HEK293T (cell line): ENCODE measurements at regions not wholly inside any gene's neighbourhood (a gene's known extent, or its start where the extent isn't known, plus 50 kb on each side); places are given as distances from the start of the nearest gene placed in this dataset.
"Not testable (repeated sequence)": the region's sequence is repeated elsewhere in the genome, so short reads cannot be mapped to it uniquely, and the experiment has no call there.

Source experiments
- CTCF ChIA-PET: fragments of 350-600 bp; formaldehyde crosslinking; extraction: SDS; loops from one replicate; lab custom pipeline; 2021; ENCODE audit warnings: antibody characterized with exemption, inconsistent platforms; lab: Yijun Ruan, JAX
- POLR2A ChIA-PET: fragments of 350-600 bp; formaldehyde crosslinking; extraction: SDS; loops from one replicate; lab custom pipeline; 2020; ENCODE audit warnings: antibody characterized with exemption, inconsistent platforms; lab: Yijun Ruan, JAX
- DNase-seq: peaks from one replicate; pipeline ENCODE4 v3.0.0; 2012; ENCODE audit warnings: mixed read lengths; ENCODE audit errors: extremely low spot score
- ARNT ChIP-seq: fragments of 450-650 bp; IDR thresholded peaks from 2 replicates; pipeline ENCODE4 v1.6.1; 2017; ENCODE audit warnings: mild to moderate bottlenecking
- BHLHE40 ChIP-seq: fragments of 450-650 bp; IDR thresholded peaks from 2 replicates; pipeline ENCODE4 v1.6.1; 2016; ENCODE audit warnings: mild to moderate bottlenecking, moderate library complexity, borderline replicate concordance
- CTBP1 ChIP-seq: fragments of 450-650 bp; IDR thresholded peaks from 2 replicates; pipeline ENCODE4 v1.6.1; 2016; ENCODE audit warnings: borderline replicate concordance
- ELF4 ChIP-seq: fragments of 450-650 bp; IDR thresholded peaks from 2 replicates; pipeline ENCODE4 v1.6.1; 2017; ENCODE audit warnings: antibody characterized with exemption
- FOXA1 ChIP-seq: fragments of 450-650 bp; IDR thresholded peaks from 2 replicates; pipeline ENCODE4 v1.6.1; 2016; ENCODE audit warnings: mild to moderate bottlenecking
- FOXK2 ChIP-seq: fragments of 450-650 bp; IDR thresholded peaks from 2 replicates; pipeline ENCODE4 v1.6.1; 2016; ENCODE audit warnings: mild to moderate bottlenecking
- FOXM1 ChIP-seq: fragments of 450-650 bp; IDR thresholded peaks from 2 replicates; pipeline ENCODE4 v1.6.1; 2017; ENCODE audit warnings: mild to moderate bottlenecking, borderline replicate concordance
- HDGF ChIP-seq: fragments of 450-650 bp; IDR thresholded peaks from 2 replicates; pipeline ENCODE4 v1.6.1; 2017; ENCODE audit warnings: antibody characterized with exemption, borderline replicate concordance
- L3MBTL2 ChIP-seq: fragments of 450-650 bp; conservative IDR thresholded peaks from 2 replicates; pipeline ENCODE4 v1.6.1; 2016; ENCODE audit warnings: mild to moderate bottlenecking
- LEF1 ChIP-seq: fragments of 450-650 bp; IDR thresholded peaks from 2 replicates; pipeline ENCODE4 v1.6.1; 2017; ENCODE audit warnings: mild to moderate bottlenecking, borderline replicate concordance
- NFRKB ChIP-seq: fragments of 450-650 bp; IDR thresholded peaks from 2 replicates; pipeline ENCODE4 v1.6.1; 2016; ENCODE audit warnings: mild to moderate bottlenecking, moderate library complexity
- SP1 ChIP-seq: fragments of 450-650 bp; IDR thresholded peaks from 2 replicates; pipeline ENCODE4 v1.6.1; 2017
- SUZ12 ChIP-seq: fragments of 450-650 bp; IDR thresholded peaks from 2 replicates; pipeline ENCODE4 v1.6.1; 2016; ENCODE audit warnings: mild to moderate bottlenecking
- TARDBP ChIP-seq: fragments of 450-650 bp; IDR thresholded peaks from 2 replicates; pipeline ENCODE4 v1.6.1; 2016
- ZNF384 ChIP-seq: fragments of 450-650 bp; IDR thresholded peaks from 2 replicates; pipeline ENCODE4 v1.6.1; 2016
- TF ChIP-seq, protein P1 (sequence below): fragments of 450-650 bp; IDR thresholded peaks from 2 replicates; pipeline ENCODE4 v1.6.1; 2016

DNA sequence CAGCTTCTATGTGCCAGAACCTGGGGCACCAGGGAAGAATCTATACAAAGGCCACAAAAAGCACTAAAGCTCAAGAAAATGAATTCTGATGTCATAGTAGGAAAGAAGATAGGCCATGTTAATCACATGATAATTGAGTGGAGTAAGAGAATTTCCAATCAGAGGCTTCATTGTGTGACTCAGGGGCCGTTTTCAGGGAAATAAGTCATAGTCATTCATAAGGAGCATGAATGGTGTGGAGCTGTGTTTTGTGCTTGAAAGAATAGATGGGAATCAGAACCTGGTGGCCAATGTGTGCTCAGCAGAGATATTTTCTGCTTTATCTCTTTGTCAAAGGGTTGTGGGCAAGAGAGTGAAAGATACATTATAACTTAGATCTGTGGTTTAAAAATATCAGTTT is 102.4 kb upstream of the ZDHHC15 start:
- DNase-seq: no peak
- TF ChIP-seq FOXM1 (no peak), FOXA1 (no peak), NFRKB (no peak), LEF1 (no peak), HDGF (no peak), ARNT (no peak), CTBP1 (no peak), SUZ12 (no peak), FOXK2 (no peak), BHLHE40 (no peak), ELF4 (no peak), SP1 (no peak), L3MBTL2 (no peak), TARDBP (no peak), ZNF384 (no peak)
- TF ChIP-seq, protein P1, sequence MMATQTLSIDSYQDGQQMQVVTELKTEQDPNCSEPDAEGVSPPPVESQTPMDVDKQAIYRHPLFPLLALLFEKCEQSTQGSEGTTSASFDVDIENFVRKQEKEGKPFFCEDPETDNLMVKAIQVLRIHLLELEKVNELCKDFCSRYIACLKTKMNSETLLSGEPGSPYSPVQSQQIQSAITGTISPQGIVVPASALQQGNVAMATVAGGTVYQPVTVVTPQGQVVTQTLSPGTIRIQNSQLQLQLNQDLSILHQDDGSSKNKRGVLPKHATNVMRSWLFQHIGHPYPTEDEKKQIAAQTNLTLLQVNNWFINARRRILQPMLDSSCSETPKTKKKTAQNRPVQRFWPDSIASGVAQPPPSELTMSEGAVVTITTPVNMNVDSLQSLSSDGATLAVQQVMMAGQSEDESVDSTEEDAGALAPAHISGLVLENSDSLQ: no peak
- ChIA-PET CTCF (no interaction called here), POLR2A (no interaction called here)

- CTCF ChIA-PET: no interaction called here
- no peak for DNase-seq
Observed at GRCh38 chrX:75623535-75623934, 100.7 kb upstream of the ZDHHC15 start.

DNA sequence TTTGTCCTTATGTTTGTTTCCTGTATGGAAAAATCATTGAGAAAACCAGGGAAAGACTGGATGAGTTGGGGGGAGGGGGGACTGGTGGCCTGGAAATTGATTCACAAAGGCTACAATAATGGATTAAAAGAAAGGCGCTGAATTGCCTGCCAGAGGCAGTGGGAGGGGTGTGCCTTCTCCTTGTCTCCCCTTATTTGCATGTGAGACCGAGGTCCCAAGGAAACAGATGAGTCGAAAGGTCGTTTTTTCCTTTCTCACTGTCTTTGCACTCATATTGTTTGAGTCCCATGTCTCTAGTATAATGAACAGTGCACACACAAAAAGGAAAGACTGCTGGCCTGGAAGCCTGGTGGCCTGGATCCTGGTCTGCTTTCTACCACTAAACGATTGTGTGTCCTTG is 86.6 kb upstream of the ZDHHC15 start:
- POLR2A ChIA-PET: no interaction called here
- no peak for TF ChIP-seq SP1
- no peak for TF ChIP-seq NFRKB
- TF ChIP-seq TARDBP: no peak
- no peak for TF ChIP-seq HDGF
- no peak for TF ChIP-seq BHLHE40
- no peak for TF ChIP-seq L3MBTL2
- TF ChIP-seq, protein P1: no peak
- no peak for TF ChIP-seq ARNT
- no peak for TF ChIP-seq ELF4
- TF ChIP-seq FOXK2: no peak
- no peak for TF ChIP-seq FOXM1
- no peak for TF ChIP-seq ZNF384
- no peak for TF ChIP-seq LEF1
- no peak for TF ChIP-seq FOXA1
- TF ChIP-seq SUZ12: no peak
- no peak for TF ChIP-seq CTBP1
- CTCF ChIA-PET: no interaction called here
- no peak for DNase-seq

More at GRCh38 chrX:75623535-75623934, 100.7 kb upstream of the ZDHHC15 start:
- POLR2A ChIA-PET: no interaction called here
- TF ChIP-seq FOXK2: no peak
- no peak for TF ChIP-seq SUZ12
- TF ChIP-seq FOXA1: no peak
- no peak for TF ChIP-seq ZNF384
- TF ChIP-seq BHLHE40: no peak
- TF ChIP-seq SP1: no peak

GRCh38 chrX:75603833-75604232 is 81.0 kb upstream of the ZDHHC15 start:
- ChIA-PET POLR2A (no interaction called here), CTCF (no interaction called here)
- DNase-seq: peak; percentile 46
- no peak for TF ChIP-seq FOXK2
- TF ChIP-seq ARNT: no peak
- TF ChIP-seq, protein P1: no peak
- no peak for TF ChIP-seq FOXA1
- no peak for TF ChIP-seq TARDBP
- no peak for TF ChIP-seq FOXM1
- no peak for TF ChIP-seq HDGF
- no peak for TF ChIP-seq LEF1
- no peak for TF ChIP-seq L3MBTL2
- no peak for TF ChIP-seq ZNF384
- TF ChIP-seq NFRKB: no peak
- TF ChIP-seq BHLHE40: no peak
- TF ChIP-seq CTBP1: no peak
- no peak for TF ChIP-seq ELF4
- TF ChIP-seq SUZ12: no peak
- TF ChIP-seq SP1: no peak

DNA sequence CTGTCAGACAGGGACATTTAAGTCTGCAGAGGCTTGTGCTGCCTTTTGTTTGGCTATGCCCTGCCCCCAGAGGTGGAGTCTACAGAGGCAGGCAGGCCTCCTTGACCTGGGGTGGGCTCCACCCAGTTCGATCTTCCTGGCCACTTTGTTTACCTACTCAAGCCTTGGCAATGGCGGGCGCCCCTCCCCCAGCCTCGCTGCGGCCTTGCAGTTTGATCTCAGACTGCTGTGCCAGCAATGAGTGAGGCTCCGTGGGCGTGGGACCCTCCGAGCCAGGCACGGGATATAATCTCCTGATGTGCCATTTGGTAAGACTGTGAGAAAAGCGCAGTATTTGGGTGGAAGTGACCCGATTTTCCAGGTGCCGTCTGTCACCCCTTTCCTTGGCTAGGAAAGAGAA is 79.2 kb upstream of the ZDHHC15 start:
- DNase-seq, CTCF ChIA-PET, POLR2A ChIA-PET: not testable (repeated sequence)

DNA sequence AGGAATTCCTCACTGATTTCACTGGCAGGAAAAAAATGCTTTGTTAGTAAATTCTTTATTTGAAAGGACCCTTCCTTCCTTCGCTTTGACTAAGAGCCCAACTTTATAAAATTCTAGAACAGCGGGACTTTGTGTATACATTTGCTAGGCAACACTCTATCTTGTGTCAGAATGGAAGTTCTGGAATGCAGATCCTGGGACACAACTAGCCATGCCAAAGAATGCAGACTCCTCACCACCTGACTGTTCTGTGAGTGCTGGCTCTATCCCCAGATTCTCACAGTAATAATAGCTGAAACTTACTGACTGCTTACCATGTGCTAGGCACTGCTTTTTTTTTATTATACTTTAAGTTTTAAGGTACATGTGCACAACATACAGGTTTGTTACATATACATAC is 73.3 kb upstream of the ZDHHC15 start:
- POLR2A ChIA-PET: no interaction called here
- CTCF ChIA-PET: no interaction called here
- TF ChIP-seq FOXA1 (no peak), L3MBTL2 (no peak), NFRKB (no peak), SP1 (no peak), ARNT (no peak), ELF4 (no peak), BHLHE40 (no peak), FOXM1 (no peak), ZNF384 (no peak), TARDBP (no peak), LEF1 (no peak), SUZ12 (no peak), CTBP1 (no peak), HDGF (no peak), FOXK2 (no peak)
- TF ChIP-seq, protein P1: no peak
- no peak for DNase-seq

DNA sequence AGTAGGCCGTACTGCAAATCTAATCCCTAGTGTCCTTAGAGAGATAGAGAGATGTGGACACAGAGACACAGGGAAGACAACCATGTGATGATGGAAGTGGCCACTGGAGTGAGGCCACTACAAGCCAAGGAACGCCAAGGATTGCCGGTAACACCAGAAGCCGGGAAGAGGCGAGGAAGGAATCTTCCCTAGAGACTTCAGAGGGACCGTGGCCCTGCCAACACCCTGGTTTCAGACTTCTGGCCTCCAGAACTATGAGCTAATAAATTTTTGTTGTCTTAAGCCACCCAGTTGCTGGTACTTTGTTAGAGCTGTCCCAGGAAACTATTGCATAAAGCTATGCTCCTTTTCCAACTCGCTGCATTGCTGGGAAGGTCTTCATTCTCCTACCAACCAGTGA is 70.3 kb upstream of the ZDHHC15 start:
- POLR2A ChIA-PET, CTCF ChIA-PET, DNase-seq: not testable (repeated sequence)
